Nucleus accumbens (tissue), 56 donors: ENCODE measurements at regions not wholly inside any gene's neighbourhood (a gene's known extent, or its start where the extent isn't known, plus 50 kb on each side); places are given as distances from the start of the nearest gene placed in this dataset.
A peak's percentile ranks its signal among the peaks of the same experiment; 100 is the strongest.
"Not testable (repeated sequence)": the region's sequence is repeated elsewhere in the genome, so short reads cannot be mapped to it uniquely, and the experiment has no call there.

ENCODE experiments used
- DNase-seq, 56 donors: peaks; one replicate each; lab custom pipeline; 2025; lab: John Stamatoyannopoulos, UW

DNA sequence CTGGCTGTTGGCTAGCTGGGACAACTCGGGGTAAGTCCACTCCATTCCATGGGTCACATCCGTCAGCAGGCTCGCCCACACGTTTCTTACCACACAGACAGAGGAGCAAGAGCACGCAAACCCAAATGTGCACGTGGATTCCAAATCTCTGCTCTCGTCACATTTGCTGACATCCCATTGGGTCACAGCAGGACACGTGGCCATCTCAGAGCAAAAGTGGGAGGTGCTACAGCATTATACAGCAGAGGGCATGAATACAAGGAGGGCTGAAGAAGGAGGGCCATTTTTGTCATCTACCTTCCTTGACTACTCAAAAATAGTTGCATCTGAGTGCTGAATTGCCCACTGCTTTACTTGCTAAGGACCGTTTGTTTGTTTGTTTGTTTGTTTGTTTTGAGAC is 84.7 kb downstream of the RBBP6 start:
- no peak for DNase-seq

DNA sequence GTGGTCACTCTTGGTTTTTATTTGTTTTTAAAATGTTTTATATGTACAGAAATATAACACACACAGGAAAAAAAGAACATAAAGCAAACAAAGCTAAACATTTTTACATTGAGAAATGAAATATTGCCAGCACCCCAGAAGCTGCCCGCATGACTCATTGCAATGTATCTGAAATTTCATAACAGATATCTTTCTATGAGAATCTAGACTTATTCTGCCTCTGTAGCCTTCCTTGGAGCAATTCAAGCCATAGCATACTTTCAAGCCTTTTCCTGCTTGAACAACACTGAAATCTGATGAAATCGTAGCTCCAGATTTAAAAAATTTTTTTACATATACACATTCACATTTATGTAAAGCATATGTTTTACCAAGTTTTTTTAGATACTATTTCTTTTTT is 86.9 kb downstream of the RBBP6 start:
- DNase-seq: no peak

DNA sequence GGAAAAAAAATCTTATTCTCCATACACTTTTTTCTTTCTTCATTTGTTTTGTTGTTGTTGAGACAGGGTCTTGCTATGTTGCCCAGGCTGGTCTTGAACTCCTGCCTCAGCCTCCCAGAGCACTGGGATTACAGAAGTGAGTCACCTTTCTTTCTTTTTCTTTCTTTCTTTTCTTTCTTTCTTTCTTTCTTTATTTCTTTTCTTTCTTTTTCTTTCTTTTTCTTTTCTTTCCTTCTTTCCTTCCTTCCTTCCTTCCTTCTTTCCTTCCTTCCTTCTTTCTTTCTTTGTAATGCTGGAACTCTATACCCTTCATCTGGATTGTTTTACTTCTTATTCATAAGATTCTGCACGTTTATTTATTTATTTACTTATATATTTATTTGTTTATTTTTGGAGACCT is 94.5 kb upstream of the TNRC6A start:
- DNase-seq: no peak

- DNase-seq: peak in 27 of 56 donors; percentile 0 to 76 (median 14)
Observed at GRCh38 chr16:24635900-24636610, 93.4 kb upstream of the TNRC6A start.

GRCh38 chr16:24639769-24640168 is 89.7 kb upstream of the TNRC6A start:
- no peak for DNase-seq

- no peak for DNase-seq
Observed at GRCh38 chr16:24643489-24643888, 86.0 kb upstream of the TNRC6A start.

- DNase-seq: peak in 1 of 56 donors; percentile 7
Observed at GRCh38 chr16:24645739-24646645, 83.5 kb upstream of the TNRC6A start.

GRCh38 chr16:24646646-24646995 is 82.8 kb upstream of the TNRC6A start:
- no peak for DNase-seq

DNA sequence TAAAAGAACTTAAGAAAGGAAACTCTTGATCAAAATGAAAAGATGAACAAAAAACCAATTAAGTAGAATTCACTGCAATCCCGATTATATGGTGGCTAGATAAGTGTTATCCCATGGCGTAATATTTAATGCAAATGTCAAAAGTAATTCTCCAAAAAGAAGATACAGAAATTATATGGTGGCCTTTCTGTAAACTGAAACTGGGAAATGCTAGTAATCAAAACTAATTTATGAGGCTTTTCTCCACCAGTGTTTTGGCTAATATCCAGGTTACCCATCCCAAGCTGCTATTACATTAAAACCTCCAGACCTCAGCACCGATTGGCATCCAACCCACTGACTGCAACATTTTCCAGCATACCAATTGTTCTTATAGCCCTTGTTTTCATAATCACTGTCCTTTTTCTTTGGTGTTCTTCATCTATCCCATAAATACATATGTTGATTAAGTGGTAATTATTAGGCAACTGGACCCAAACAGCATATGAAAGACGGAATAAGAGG is 77.2 kb upstream of the TNRC6A start:
- no peak for DNase-seq

- no peak for DNase-seq
Observed at GRCh38 chr16:24652803-24653202, 76.6 kb upstream of the TNRC6A start.

GRCh38 chr16:24653725-24654124 is 75.7 kb upstream of the TNRC6A start:
- no peak for DNase-seq

GRCh38 chr16:24665942-24666341 is 63.5 kb upstream of the TNRC6A start:
- not testable (repeated sequence) for DNase-seq

DNA sequence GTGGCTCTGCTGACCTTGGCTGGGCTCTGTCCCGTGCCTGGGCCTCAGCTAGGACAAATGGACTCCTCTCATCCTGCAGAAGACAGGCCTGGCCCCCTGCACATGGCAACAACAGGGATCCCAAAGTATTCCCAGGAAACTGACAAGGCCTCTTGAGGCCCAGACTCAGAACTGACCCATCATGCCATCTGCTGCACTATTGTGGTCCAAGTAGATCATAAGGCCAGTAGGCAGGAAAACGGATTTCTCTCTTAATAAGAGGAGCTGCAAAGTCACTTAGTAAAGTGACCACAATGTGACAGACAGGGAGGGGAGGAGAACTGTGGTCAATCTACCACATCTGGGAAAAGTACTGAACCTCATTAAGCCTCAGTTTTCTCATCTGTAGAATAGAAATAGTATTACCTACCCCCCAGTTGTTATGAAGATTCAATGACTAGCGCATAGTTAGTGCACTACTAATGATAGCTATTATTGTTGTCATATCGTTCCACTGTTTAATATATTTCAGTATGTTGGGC is 62.1 kb upstream of the TNRC6A start:
- DNase-seq: no peak

DNA sequence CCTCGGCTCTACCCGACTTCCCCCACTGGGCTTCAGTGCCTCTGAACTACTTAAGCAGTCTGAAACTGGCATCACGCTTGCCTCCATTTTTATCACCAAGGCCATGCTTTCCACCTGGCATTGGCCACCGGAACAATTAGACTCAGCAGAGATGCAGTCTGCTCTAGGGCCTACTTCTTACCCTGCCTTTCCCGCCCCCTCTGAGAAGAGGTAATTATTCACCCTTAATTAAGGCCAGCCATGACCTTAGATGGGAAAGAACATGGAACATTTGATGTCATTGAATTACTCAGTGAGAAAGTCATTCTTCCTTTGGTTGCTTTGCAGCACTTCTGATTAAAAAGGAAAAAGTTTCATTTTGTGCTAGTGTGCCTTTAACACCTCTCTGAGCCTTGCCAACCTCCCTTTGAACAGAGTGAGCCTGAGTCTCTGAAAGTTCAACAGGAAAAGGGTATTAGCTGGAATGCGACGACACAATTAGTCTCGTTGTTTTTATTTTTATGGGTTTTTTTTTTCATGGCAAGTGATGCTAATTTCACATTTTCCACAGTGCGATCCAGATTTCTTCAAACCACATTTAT is 60.9 kb upstream of the TNRC6A start:
- DNase-seq: no peak

DNA sequence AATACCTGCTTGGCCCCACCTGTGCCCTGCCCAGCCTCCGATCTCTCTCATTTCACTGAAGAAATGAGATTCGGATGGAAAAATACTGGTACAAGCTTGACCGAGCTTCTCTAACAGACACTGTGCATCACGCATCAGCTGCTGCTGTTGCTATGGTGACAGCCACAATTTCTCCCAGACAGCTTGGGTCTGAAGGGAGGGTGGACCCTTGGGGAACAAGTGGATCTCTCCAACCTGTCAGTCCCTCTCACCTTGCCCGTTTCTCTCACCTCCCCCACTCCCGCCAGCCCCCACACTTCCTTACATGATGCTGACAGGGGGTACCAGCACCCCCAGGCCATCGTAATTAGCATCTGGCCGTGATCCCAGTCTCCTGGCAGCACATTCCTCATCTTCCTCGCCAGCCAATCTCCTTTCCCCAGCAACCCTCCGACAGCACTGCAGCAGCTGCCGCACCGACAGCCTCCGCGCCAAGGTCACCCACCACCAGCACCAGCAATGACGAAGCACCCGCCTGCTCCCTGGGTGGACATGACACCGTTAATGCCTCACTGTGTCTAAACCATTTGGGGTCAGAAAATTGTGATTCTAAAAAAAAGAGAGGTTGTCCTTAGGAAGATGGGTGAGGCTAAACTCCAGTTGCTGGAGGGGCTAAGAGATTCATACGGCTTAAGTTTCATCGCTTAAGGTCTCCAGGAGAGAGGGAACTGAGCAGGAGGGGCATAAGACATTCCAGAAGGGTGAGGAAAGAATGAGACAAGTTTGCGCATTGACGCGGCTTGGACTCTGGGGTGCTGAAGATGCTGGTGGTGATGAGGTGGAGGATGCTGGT is 58.6 kb upstream of the TNRC6A start:
- DNase-seq: peak; percentile 25 to 92 (median 71)

- no peak for DNase-seq
Observed at GRCh38 chr16:24671455-24671954, 57.9 kb upstream of the TNRC6A start.

DNA sequence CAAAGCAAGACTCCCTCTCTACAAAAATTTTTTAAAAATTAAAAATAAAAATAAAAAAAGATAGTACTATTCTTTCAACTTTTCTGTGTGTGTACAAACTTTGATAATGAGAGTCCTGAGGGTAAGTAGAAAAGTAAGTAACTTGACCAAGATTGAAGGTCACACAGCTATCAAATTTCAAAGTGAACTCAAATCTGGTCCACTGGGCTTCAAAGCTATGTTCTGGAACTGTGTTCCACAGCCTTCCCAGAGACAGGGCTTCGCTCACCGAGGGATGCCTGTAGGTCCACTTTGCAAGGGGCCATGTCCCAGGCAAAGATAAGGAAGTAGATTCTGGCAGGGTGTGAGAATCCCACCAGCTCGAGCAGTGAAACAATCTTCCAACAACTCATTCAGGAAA is 56.3 kb upstream of the TNRC6A start:
- no peak for DNase-seq

- DNase-seq: no peak
Observed at GRCh38 chr16:24674877-24675276, 54.6 kb upstream of the TNRC6A start.

DNA sequence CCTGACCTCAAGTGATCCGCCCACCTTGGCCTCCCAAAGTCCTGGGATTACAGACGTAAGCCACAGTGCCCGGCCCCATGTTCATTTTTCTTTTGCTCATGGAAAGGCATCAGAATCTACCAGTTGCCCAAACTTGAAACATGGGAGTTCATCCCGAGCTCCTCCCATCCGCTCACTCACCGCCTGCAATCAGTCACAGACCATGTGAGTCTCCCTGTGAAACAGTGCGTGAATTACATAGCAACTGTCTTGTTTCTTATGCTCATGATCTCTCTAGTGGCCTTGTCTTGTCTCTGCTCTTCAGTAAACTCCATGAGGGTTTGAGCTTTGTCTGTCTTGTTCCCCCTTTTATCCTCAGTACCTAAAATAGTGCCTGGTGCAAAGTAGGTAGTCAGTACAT is 52.1 kb upstream of the TNRC6A start:
- DNase-seq: no peak
